HCT116 (cell line): ENCODE measurements at regions not wholly inside any gene's neighbourhood (a gene's known extent, or its start where the extent isn't known, plus 50 kb on each side); places are given as distances from the start of the nearest gene placed in this dataset.

ENCODE experiments used
- ATAC-seq: fragments of 200-7000 bp; cut with Tn5 transposase; 2 replicates; pipeline ENCODE4 v1.9.1; 2020; ENCODE audit warnings: mild to moderate bottlenecking, moderate library complexity
- BruUV-seq: library from RNA; stranded (reverse); fragments of 400-500 nt; replicated peaks from 2 replicates; lab custom pipeline; 2021; lab: Mats Ljungman, UMichigan
- CTCF ChIA-PET: fragments of 300-600 bp; sonication (Branson Sonifier 250); formaldehyde crosslinking; loops from one replicate; lab custom pipeline; 2021; ENCODE audit warnings: antibody characterized with exemption; lab: Charles Lee
- POLR2A ChIA-PET: fragments of 300-600, 350-600 bp; sonication (Branson Sonifier 250); formaldehyde crosslinking; loops from one replicate; lab custom pipeline; 2021; ENCODE audit warnings: antibody characterized with exemption; lab: Charles Lee
- RAD21 ChIA-PET, 2 experiments: fragments of 300-600 bp; sonication (Branson Sonifier 250); formaldehyde crosslinking; loops; one replicate each; lab custom pipeline; 2023; ENCODE audit warnings: low total read pairs in 2 of 2; ENCODE audit not compliant: uncharacterized antibody in 2 of 2, unreplicated experiment in 2 of 2, low non-redundant PET in 1 of 2; lab: Charles Lee
- DNase-seq: peaks from one replicate; pipeline ENCODE4 v3.0.0-alpha.2; 2010; ENCODE audit warnings: low read depth, low spot score
- H2AFZ ChIP-seq: fragments of 200-600 bp; shearing (Covaris generic), sonication (generic); 2 replicates; pipeline ENCODE4 v1.6.1; 2017; ENCODE audit warnings: low read depth, mixed run types, mixed read lengths, antibody characterized with exemption, low read length; ENCODE audit not compliant: poor library complexity, severe bottlenecking
- H3K27ac ChIP-seq: 2 replicates; pipeline ENCODE4 v1.5.1; 2012; ENCODE audit warnings: low read depth, low read length
- H3K27me3 ChIP-seq: fragments of 200-600 bp; sonication (generic); 2 replicates; pipeline ENCODE4 v1.6.1; 2016; ENCODE audit warnings: mixed run types, low read length, mixed read lengths; ENCODE audit not compliant: insufficient read depth
- H3K36me3 ChIP-seq, 2 experiments: fragments of 200-500 bp in 1 of 2; fragments of 200-600 bp in 1 of 2; sonication (Bioruptor generic) in 1 of 2; sonication (generic) in 1 of 2; 2 replicates each; pipeline versions ENCODE4 v1.5.1 to v1.6.1; 2014 to 2016; ENCODE audit warnings: low read length in 2 of 2, inconsistent platforms in 1 of 2, mixed read lengths in 1 of 2, mixed run types in 1 of 2; ENCODE audit not compliant: insufficient read depth in 2 of 2, control insufficient read depth in 1 of 2
- H3K4me1 ChIP-seq, 2 experiments: fragments of 200-600 bp in 1 of 2; sonication (generic) in 1 of 2; 2 replicates each; pipeline versions ENCODE4 v1.5.1 to v1.6.1; 2012 to 2017; ENCODE audit warnings: low read length in 2 of 2, inconsistent platforms in 1 of 2, mild to moderate bottlenecking in 1 of 2, mixed read lengths in 1 of 2, mixed run types in 1 of 2, moderate library complexity in 1 of 2; ENCODE audit not compliant: insufficient read depth in 2 of 2, control insufficient read depth in 1 of 2
- H3K4me2 ChIP-seq: fragments of 200-600 bp; sonication (generic); 2 replicates; pipeline ENCODE4 v1.6.1; 2017; ENCODE audit warnings: mixed run types, low read length, mixed read lengths
- H3K4me3 ChIP-seq, 2 experiments: fragments of 200-600 bp in 1 of 2; sonication (generic) in 1 of 2; replicated peaks in 1 of 2; 2 replicates each; pipeline ENCODE4 v1.5.1; 2011 to 2016; ENCODE audit warnings: low read length in 2 of 2, control low read depth in 1 of 2, low read depth in 1 of 2, mild to moderate bottlenecking in 1 of 2, mixed read lengths in 1 of 2, mixed run types in 1 of 2
- H3K79me2 ChIP-seq: fragments of 200-600 bp; sonication (generic); 2 replicates; pipeline ENCODE4 v1.6.1; 2017; ENCODE audit warnings: mild to moderate bottlenecking, mixed run types, low read length, moderate library complexity, mixed read lengths; ENCODE audit not compliant: insufficient read depth
- H3K9ac ChIP-seq: fragments of 200-600 bp; sonication (generic); 2 replicates; pipeline ENCODE4 v1.6.1; 2016; ENCODE audit warnings: low read length, mixed read lengths
- H3K9me2 ChIP-seq: fragments of 200-600 bp; sonication (generic), shearing (Covaris generic); 2 replicates; pipeline ENCODE4 v1.6.1; 2017; ENCODE audit warnings: mixed run types, mild to moderate bottlenecking, moderate library complexity; ENCODE audit not compliant: insufficient read depth
- H3K9me3 ChIP-seq, 2 experiments: fragments of 200-500 bp in 1 of 2; fragments of 200-600 bp in 1 of 2; sonication (Bioruptor generic) in 1 of 2; sonication (generic) in 1 of 2; 2 replicates each; pipeline ENCODE4 v1.6.1; 2014 to 2017; ENCODE audit warnings: low read length in 2 of 2, mixed read lengths in 2 of 2, inconsistent platforms in 1 of 2, low read depth in 1 of 2, mild to moderate bottlenecking in 1 of 2, mixed run types in 1 of 2, moderate library complexity in 1 of 2; ENCODE audit not compliant: control insufficient read depth in 1 of 2, insufficient read depth in 1 of 2
- H4K20me1 ChIP-seq: fragments of 200-600 bp; sonication (generic), shearing (Covaris generic); 2 replicates; pipeline ENCODE4 v1.6.1; 2017; ENCODE audit warnings: mixed run types, mild to moderate bottlenecking, moderate library complexity; ENCODE audit not compliant: insufficient read depth
- CEBPB ChIP-seq: IDR thresholded peaks from 2 replicates; pipeline ENCODE4 v1.6.1; 2012; ENCODE audit warnings: low read depth
- CTCF ChIP-seq, 3 experiments: fragments of 200-600 bp in 1 of 3; sonication (generic) in 1 of 3; IDR thresholded peaks in 2 of 3; conservative IDR thresholded peaks in 1 of 3; 2 replicates each; pipeline ENCODE4 v1.5.1; 2012 to 2017; ENCODE audit warnings: low read depth in 2 of 3, low read length in 2 of 3, antibody characterized with exemption in 1 of 3, borderline replicate concordance in 1 of 3, control low read depth in 1 of 3, mild to moderate bottlenecking in 1 of 3, mixed read lengths in 1 of 3, mixed run types in 1 of 3, moderate library complexity in 1 of 3; ENCODE audit not compliant: insufficient read depth in 1 of 3
- EGR1 ChIP-seq: IDR thresholded peaks from 2 replicates; pipeline ENCODE4 v1.6.1; 2012; ENCODE audit warnings: low read depth
- EZH2phosphoT487 ChIP-seq: fragments of 200-600 bp; IDR thresholded peaks from 2 replicates; pipeline ENCODE4 v1.6.1; 2018; ENCODE audit warnings: antibody characterized with exemption, borderline replicate concordance
- MAX ChIP-seq: IDR thresholded peaks from 2 replicates; pipeline ENCODE4 v1.6.1; 2012
- POLR2A ChIP-seq: IDR thresholded peaks from 2 replicates; pipeline ENCODE4 v1.7.0; 2011; ENCODE audit warnings: borderline replicate concordance; ENCODE audit not compliant: insufficient read depth, insufficient read length; ENCODE audit errors: extremely low read depth
- POLR2AphosphoS5 ChIP-seq: IDR thresholded peaks from 2 replicates; pipeline ENCODE4 v1.6.1; 2011; ENCODE audit warnings: mild to moderate bottlenecking, low read depth, low read length, moderate library complexity
- RAD21 ChIP-seq: IDR thresholded peaks from 2 replicates; pipeline ENCODE4 v1.6.1; 2012; ENCODE audit warnings: low read depth, mild to moderate bottlenecking
- SIN3A ChIP-seq: IDR thresholded peaks from 2 replicates; pipeline ENCODE4 v1.6.1; 2012; ENCODE audit warnings: low read depth
- SP1 ChIP-seq: IDR thresholded peaks from 2 replicates; pipeline ENCODE4 v1.6.1; 2012; ENCODE audit warnings: low read depth
- SRF ChIP-seq: IDR thresholded peaks from 2 replicates; pipeline ENCODE4 v1.6.1; 2012; ENCODE audit warnings: low read depth
- YY1 ChIP-seq: IDR thresholded peaks from 2 replicates; pipeline ENCODE4 v1.6.1; 2011; ENCODE audit warnings: low read length, low read depth, moderate library complexity, mild to moderate bottlenecking; ENCODE audit not compliant: insufficient replicate concordance; ENCODE audit errors: extremely low read depth
- intact Hi-C: fragments of 100-400 bp; cut with micrococcal nuclease; formaldehyde crosslinking; loops from 2 replicates; pipeline ENCODE4 v1.10.0; 2022
- TF ChIP-seq, protein P1 (sequence below): IDR thresholded peaks from 2 replicates; pipeline ENCODE4 v1.6.1; 2012
- TF ChIP-seq, protein P2 (sequence below): IDR thresholded peaks from 2 replicates; pipeline ENCODE4 v1.6.1; 2011; ENCODE audit warnings: mild to moderate bottlenecking, low read length, moderate library complexity; ENCODE audit not compliant: insufficient replicate concordance; ENCODE audit errors: extremely low read depth

- no peaks in the 10 kb centered on the region for H4K20me1 ChIP-seq
- intact Hi-C loops: no loop called here
- ATAC-seq: no peak
- no peaks in the 10 kb centered on the region for H3K4me1 ChIP-seq
- H3K4me3 ChIP-seq: no peak overlapping the region
- H3K79me2 ChIP-seq: no peaks in the 10 kb centered on the region
- H3K9me2 ChIP-seq: no peaks in the 10 kb centered on the region
- no TSS peak for BruUV-seq
- no peaks in the 10 kb centered on the region for H3K27me3 ChIP-seq
- DNase-seq: no peak
- H3K27ac ChIP-seq: no peak overlapping the region
- ChIA-PET CTCF (no interaction called here), POLR2A (no interaction called here), RAD21 (no interaction called here)
- H3K9me3 ChIP-seq: no peaks in the 10 kb centered on the region
- H3K9ac ChIP-seq: no peak overlapping the region
- TF ChIP-seq, protein P1, sequence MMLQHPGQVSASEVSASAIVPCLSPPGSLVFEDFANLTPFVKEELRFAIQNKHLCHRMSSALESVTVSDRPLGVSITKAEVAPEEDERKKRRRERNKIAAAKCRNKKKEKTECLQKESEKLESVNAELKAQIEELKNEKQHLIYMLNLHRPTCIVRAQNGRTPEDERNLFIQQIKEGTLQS: no peak
- TF ChIP-seq CEBPB (no peak), SP1 (no peak), RAD21 (0 out of 2 replicates have a peak, but pooled peaks have one; percentile 5), YY1 (no peak)
- no peak overlapping the region for H3K4me2 ChIP-seq
- no peak overlapping the region for H2AFZ ChIP-seq
- no peaks in the 10 kb centered on the region for H3K36me3 ChIP-seq
These were observed 157.5 kb upstream of the MAP1B start for GRCh38 chr5:71949772-71950171.

- no peak overlapping the region for H3K4me3 ChIP-seq
- no peak overlapping the region for H3K4me2 ChIP-seq
- RAD21 ChIA-PET: no interaction called here
- no peak overlapping the region for H2AFZ ChIP-seq
- POLR2A ChIA-PET: no interaction called here
- no peaks in the 10 kb centered on the region for H3K9me2 ChIP-seq
- no TSS peak for BruUV-seq
- ATAC-seq: no peak
- no peak for DNase-seq
- no peak overlapping the region for H3K27ac ChIP-seq
- H3K9me3 ChIP-seq: no peaks in the 10 kb centered on the region
- CTCF ChIA-PET: no interaction called here
- peaks cover 0 to 3% of the 10 kb centered on the region in 2 experiments; a peak in 1 of 4 replicates for H3K4me1 ChIP-seq
- H3K9ac ChIP-seq: no peak overlapping the region
- H3K79me2 ChIP-seq: no peaks in the 10 kb centered on the region
- intact Hi-C loops: no loop called here
- H3K27me3 ChIP-seq: no peaks in the 10 kb centered on the region
- no peaks in the 10 kb centered on the region for H4K20me1 ChIP-seq
- TF ChIP-seq POLR2AphosphoS5 (no peak), MAX (no peak), SP1 (no peak), SRF (no peak), EZH2phosphoT487 (no peak), EGR1 (no peak), SIN3A (no peak), POLR2A (no peak), CTCF (IDR thresholded peaks at IDR 0.05 in 2 of 3, conservative IDR thresholded peaks at IDR 0.05 in 1 of 3; ENCODE audit: borderline replicate concordance in 1 of 3, insufficient read depth in 1 of 3, low read depth in 2 of 3, low read length in 2 of 3) (no peak), CEBPB (no peak), RAD21 (no peak)
- TF ChIP-seq, protein P2, sequence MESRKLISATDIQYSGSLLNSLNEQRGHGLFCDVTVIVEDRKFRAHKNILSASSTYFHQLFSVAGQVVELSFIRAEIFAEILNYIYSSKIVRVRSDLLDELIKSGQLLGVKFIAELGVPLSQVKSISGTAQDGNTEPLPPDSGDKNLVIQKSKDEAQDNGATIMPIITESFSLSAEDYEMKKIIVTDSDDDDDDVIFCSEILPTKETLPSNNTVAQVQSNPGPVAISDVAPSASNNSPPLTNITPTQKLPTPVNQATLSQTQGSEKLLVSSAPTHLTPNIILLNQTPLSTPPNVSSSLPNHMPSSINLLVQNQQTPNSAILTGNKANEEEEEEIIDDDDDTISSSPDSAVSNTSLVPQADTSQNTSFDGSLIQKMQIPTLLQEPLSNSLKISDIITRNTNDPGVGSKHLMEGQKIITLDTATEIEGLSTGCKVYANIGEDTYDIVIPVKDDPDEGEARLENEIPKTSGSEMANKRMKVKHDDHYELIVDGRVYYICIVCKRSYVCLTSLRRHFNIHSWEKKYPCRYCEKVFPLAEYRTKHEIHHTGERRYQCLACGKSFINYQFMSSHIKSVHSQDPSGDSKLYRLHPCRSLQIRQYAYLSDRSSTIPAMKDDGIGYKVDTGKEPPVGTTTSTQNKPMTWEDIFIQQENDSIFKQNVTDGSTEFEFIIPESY: no peak
- H3K36me3 ChIP-seq: no peaks in the 10 kb centered on the region
These were observed 153.4 kb upstream of the MAP1B start for GRCh38 chr5:71953866-71954265.
